ENCODE measurements at regions not wholly inside any gene's neighbourhood (a gene's known extent, or its start where the extent isn't known, plus 50 kb on each side); places are given as distances from the start of the nearest gene placed in this dataset.
"Not testable (repeated sequence)": the region's sequence is repeated elsewhere in the genome, so short reads cannot be mapped to it uniquely, and the experiment has no call there.

- CTCF ChIA-PET = no interaction called here
- DNase-seq (no peak), ATAC-seq (ENCODE audit: poor library complexity) (no peak)
- no peaks in the 10 kb centered on the region for H3K9me3 ChIP-seq (ENCODE audit: control insufficient read depth in 1 of 2, insufficient read depth in 1 of 2, low read length in 2 of 2)
- no peaks in the 10 kb centered on the region for H3K4me1 Mint-ChIP-seq (ENCODE audit: low read depth)
- H3K27ac Mint-ChIP-seq = no peak overlapping the region
- H3K36me3 ChIP-seq (ENCODE audit: insufficient read depth, low read length) = no peaks in the 10 kb centered on the region
- no peak overlapping the region for H3K4me3 ChIP-seq (ENCODE audit: low read length)
- no peak overlapping the region for H3K4me3 Mint-ChIP-seq
- H3K27me3 Mint-ChIP-seq = no peaks in the 10 kb centered on the region
- no peaks in the 10 kb centered on the region for H3K4me1 ChIP-seq (ENCODE audit: insufficient read depth, low read length)
- no peak overlapping the region for H3K27ac ChIP-seq (ENCODE audit: low read depth in 1 of 2, low read length in 2 of 2)
- peaks cover 4% of the 10 kb centered on the region for H3K9me3 Mint-ChIP-seq
- no peaks in the 10 kb centered on the region for H3K36me3 Mint-ChIP-seq (ENCODE audit: low read depth)
- POLR2A ChIA-PET = no interaction called here
- TF ChIP-seq, protein P1, sequence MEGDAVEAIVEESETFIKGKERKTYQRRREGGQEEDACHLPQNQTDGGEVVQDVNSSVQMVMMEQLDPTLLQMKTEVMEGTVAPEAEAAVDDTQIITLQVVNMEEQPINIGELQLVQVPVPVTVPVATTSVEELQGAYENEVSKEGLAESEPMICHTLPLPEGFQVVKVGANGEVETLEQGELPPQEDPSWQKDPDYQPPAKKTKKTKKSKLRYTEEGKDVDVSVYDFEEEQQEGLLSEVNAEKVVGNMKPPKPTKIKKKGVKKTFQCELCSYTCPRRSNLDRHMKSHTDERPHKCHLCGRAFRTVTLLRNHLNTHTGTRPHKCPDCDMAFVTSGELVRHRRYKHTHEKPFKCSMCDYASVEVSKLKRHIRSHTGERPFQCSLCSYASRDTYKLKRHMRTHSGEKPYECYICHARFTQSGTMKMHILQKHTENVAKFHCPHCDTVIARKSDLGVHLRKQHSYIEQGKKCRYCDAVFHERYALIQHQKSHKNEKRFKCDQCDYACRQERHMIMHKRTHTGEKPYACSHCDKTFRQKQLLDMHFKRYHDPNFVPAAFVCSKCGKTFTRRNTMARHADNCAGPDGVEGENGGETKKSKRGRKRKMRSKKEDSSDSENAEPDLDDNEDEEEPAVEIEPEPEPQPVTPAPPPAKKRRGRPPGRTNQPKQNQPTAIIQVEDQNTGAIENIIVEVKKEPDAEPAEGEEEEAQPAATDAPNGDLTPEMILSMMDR (IDR thresholded peaks at IDR 0.05) = no peak
- intact Hi-C loops (cut with DNase I, micrococcal nuclease) = no loop called here
- no peaks in the 10 kb centered on the region for H3K27me3 ChIP-seq (ENCODE audit: control insufficient read depth in 1 of 2, insufficient read depth in 2 of 2, low read length in 2 of 2)
These were observed 242.2 kb downstream of the DKK2 start for GRCh38 chr4:106793933-106794332.

GRCh38 chr4:106775636-106776035 lies 260.5 kb downstream of the DKK2 start:
- H3K36me3 Mint-ChIP-seq (ENCODE audit: low read depth) = no peaks in the 10 kb centered on the region
- H3K4me1 Mint-ChIP-seq (ENCODE audit: low read depth) = no peaks in the 10 kb centered on the region
- DNase-seq (no peak), ATAC-seq (ENCODE audit: poor library complexity) (no peak)
- ChIA-PET CTCF (no interaction called here), POLR2A (no interaction called here)
- TF ChIP-seq, protein P1 (IDR thresholded peaks at IDR 0.05) = no peak
- H3K27me3 Mint-ChIP-seq = no peaks in the 10 kb centered on the region
- H3K36me3 ChIP-seq (ENCODE audit: insufficient read depth, low read length) = no peaks in the 10 kb centered on the region
- H3K4me3 ChIP-seq (ENCODE audit: low read length) = no peak overlapping the region
- H3K27me3 ChIP-seq (ENCODE audit: control insufficient read depth in 1 of 2, insufficient read depth in 2 of 2, low read length in 2 of 2) = no peaks in the 10 kb centered on the region
- no peak overlapping the region for H3K27ac Mint-ChIP-seq
- peaks cover 3% of the 10 kb centered on the region for H3K9me3 Mint-ChIP-seq
- H3K27ac ChIP-seq (ENCODE audit: low read depth in 1 of 2, low read length in 2 of 2) = no peak overlapping the region
- H3K9me3 ChIP-seq (ENCODE audit: control insufficient read depth in 1 of 2, insufficient read depth in 1 of 2, low read length in 2 of 2) = no peaks in the 10 kb centered on the region
- intact Hi-C loops (cut with DNase I, micrococcal nuclease) = no loop called here
- H3K4me3 Mint-ChIP-seq = no peak overlapping the region
- no peaks in the 10 kb centered on the region for H3K4me1 ChIP-seq (ENCODE audit: insufficient read depth, low read length)

DNA sequence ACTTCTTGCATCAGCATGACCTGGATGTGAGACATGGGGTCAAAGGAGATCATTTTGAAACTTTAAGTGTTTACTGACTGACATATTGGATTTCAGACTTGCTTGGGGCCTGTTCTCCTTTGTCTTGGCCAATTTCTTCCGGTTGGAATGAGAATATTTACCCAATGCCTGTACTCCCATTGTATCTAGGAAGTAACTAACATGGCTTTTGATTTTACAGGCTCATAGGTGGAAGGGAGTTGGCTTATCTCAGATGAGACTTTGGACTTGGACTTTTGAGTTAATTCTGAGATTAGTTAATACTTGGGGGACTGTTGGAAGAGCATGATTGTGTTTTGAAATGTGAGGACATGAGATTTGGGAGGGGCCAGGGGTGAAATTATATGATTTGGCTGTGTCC lies 262.1 kb downstream of the DKK2 start:
- DNase-seq; H3K36me3 Mint-ChIP-seq (ENCODE audit: low read depth); H3K4me1 Mint-ChIP-seq (ENCODE audit: low read depth); H3K4me3 ChIP-seq (ENCODE audit: low read length); POLR2A ChIA-PET; H3K27ac ChIP-seq (ENCODE audit: low read depth in 1 of 2, low read length in 2 of 2); H3K36me3 ChIP-seq (ENCODE audit: insufficient read depth, low read length); intact Hi-C loops (cut with DNase I, micrococcal nuclease); CTCF ChIA-PET; H3K27me3 Mint-ChIP-seq; H3K4me3 Mint-ChIP-seq; ATAC-seq (ENCODE audit: poor library complexity); H3K9me3 Mint-ChIP-seq; H3K9me3 ChIP-seq (ENCODE audit: control insufficient read depth in 1 of 2, insufficient read depth in 1 of 2, low read length in 2 of 2); H3K27me3 ChIP-seq (ENCODE audit: control insufficient read depth in 1 of 2, insufficient read depth in 2 of 2, low read length in 2 of 2); H3K27ac Mint-ChIP-seq; H3K4me1 ChIP-seq (ENCODE audit: insufficient read depth, low read length): not testable (repeated sequence)

GRCh38 chr4:106773076-106773905 lies 262.8 kb downstream of the DKK2 start:
- no peak overlapping the region for H3K27ac Mint-ChIP-seq
- H3K4me3 Mint-ChIP-seq = no peak overlapping the region
- no peaks in the 10 kb centered on the region for H3K36me3 ChIP-seq (ENCODE audit: insufficient read depth, low read length)
- intact Hi-C loops (cut with DNase I, micrococcal nuclease) = no loop called here
- H3K4me1 Mint-ChIP-seq (ENCODE audit: low read depth) = no peaks in the 10 kb centered on the region
- H3K27me3 Mint-ChIP-seq = no peaks in the 10 kb centered on the region
- TF ChIP-seq, protein P1 (IDR thresholded peaks at IDR 0.05) = no peak
- DNase-seq (no peak), ATAC-seq (ENCODE audit: poor library complexity) (no peak)
- POLR2A ChIA-PET = no interaction called here
- H3K9me3 ChIP-seq (ENCODE audit: control insufficient read depth in 1 of 2, insufficient read depth in 1 of 2, low read length in 2 of 2) = no peaks in the 10 kb centered on the region
- CTCF ChIA-PET = no interaction called here
- H3K27ac ChIP-seq (ENCODE audit: low read depth in 1 of 2, low read length in 2 of 2) = no peak overlapping the region
- no peaks in the 10 kb centered on the region for H3K4me1 ChIP-seq (ENCODE audit: insufficient read depth, low read length)
- H3K36me3 Mint-ChIP-seq (ENCODE audit: low read depth) = no peaks in the 10 kb centered on the region
- no peak overlapping the region for H3K4me3 ChIP-seq (ENCODE audit: low read length)
- no peaks in the 10 kb centered on the region for H3K9me3 Mint-ChIP-seq
- no peaks in the 10 kb centered on the region for H3K27me3 ChIP-seq (ENCODE audit: control insufficient read depth in 1 of 2, insufficient read depth in 2 of 2, low read length in 2 of 2)
